ENCODE measurements at regions not wholly inside any gene's neighbourhood (a gene's known extent, or its start where the extent isn't known, plus 50 kb on each side); places are given as distances from the start of the nearest gene placed in this dataset.

GRCh38 chr15:35720984-35721383 lies 175.0 kb upstream of the DPH6 start:
- no peak overlapping the region for H3K27ac ChIP-seq
- TF ChIP-seq ZFX (IDR thresholded peaks at IDR 0.05) = no peak
- no peak for TF ChIP-seq CTCF (conservative IDR thresholded peaks at IDR 0.05)

- TF ChIP-seq ZFX (IDR thresholded peaks at IDR 0.05) = no peak
- no peak for TF ChIP-seq CTCF (conservative IDR thresholded peaks at IDR 0.05)
- H3K27ac ChIP-seq = no peak overlapping the region
Measured at GRCh38 chr15:35721751-35722150, 175.8 kb upstream of the DPH6 start.

GRCh38 chr15:35722501-35722900 lies 176.5 kb upstream of the DPH6 start:
- no peak overlapping the region for H3K27ac ChIP-seq
- TF ChIP-seq CTCF (conservative IDR thresholded peaks at IDR 0.05) (no peak), ZFX (IDR thresholded peaks at IDR 0.05) (no peak)

GRCh38 chr15:35723120-35723847 lies 177.3 kb upstream of the DPH6 start:
- no peak overlapping the region for H3K27ac ChIP-seq
- no peak for TF ChIP-seq ZFX (IDR thresholded peaks at IDR 0.05)
- no peak for TF ChIP-seq CTCF (conservative IDR thresholded peaks at IDR 0.05)

GRCh38 chr15:35723852-35724251 lies 177.9 kb upstream of the DPH6 start:
- no peak overlapping the region; the same call in 1 of the 2 replicates for H3K27ac ChIP-seq

GRCh38 chr15:35724626-35725025 lies 178.7 kb upstream of the DPH6 start:
- no peak overlapping the region; the same call in 1 of the 2 replicates for H3K27ac ChIP-seq
- no peak for TF ChIP-seq CTCF (conservative IDR thresholded peaks at IDR 0.05)
- TF ChIP-seq ZFX (IDR thresholded peaks at IDR 0.05) = no peak

More at GRCh38 chr15:35723852-35724251, 177.9 kb upstream of the DPH6 start:
- TF ChIP-seq ZFX (IDR thresholded peaks at IDR 0.05) (no peak), CTCF (conservative IDR thresholded peaks at IDR 0.05) (no peak)

- no peak overlapping the region; the same call in 1 of the 2 replicates for H3K27ac ChIP-seq
- no peak for TF ChIP-seq ZFX (IDR thresholded peaks at IDR 0.05)
- no peak for TF ChIP-seq CTCF (conservative IDR thresholded peaks at IDR 0.05)
Measured at GRCh38 chr15:35725353-35725752, 179.4 kb upstream of the DPH6 start.

Measured in C4-2B (cell line).